ENCODE measurements at regions not wholly inside any gene's neighbourhood (a gene's known extent, or its start where the extent isn't known, plus 50 kb on each side); places are given as distances from the start of the nearest gene placed in this dataset.

GRCh38 chr2:34875091-34875745 lies 1276.1 kb upstream of the FAM98A start:
- TF ChIP-seq, protein P1, sequence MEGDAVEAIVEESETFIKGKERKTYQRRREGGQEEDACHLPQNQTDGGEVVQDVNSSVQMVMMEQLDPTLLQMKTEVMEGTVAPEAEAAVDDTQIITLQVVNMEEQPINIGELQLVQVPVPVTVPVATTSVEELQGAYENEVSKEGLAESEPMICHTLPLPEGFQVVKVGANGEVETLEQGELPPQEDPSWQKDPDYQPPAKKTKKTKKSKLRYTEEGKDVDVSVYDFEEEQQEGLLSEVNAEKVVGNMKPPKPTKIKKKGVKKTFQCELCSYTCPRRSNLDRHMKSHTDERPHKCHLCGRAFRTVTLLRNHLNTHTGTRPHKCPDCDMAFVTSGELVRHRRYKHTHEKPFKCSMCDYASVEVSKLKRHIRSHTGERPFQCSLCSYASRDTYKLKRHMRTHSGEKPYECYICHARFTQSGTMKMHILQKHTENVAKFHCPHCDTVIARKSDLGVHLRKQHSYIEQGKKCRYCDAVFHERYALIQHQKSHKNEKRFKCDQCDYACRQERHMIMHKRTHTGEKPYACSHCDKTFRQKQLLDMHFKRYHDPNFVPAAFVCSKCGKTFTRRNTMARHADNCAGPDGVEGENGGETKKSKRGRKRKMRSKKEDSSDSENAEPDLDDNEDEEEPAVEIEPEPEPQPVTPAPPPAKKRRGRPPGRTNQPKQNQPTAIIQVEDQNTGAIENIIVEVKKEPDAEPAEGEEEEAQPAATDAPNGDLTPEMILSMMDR (IDR thresholded peaks at IDR 0.05) = no peak
- TF ChIP-seq POLR2A (IDR thresholded peaks at IDR 0.05) = no peak
